ENCODE measurements at regions not wholly inside any gene's neighbourhood (a gene's known extent, or its start where the extent isn't known, plus 50 kb on each side); places are given as distances from the start of the nearest gene placed in this dataset.

DNA sequence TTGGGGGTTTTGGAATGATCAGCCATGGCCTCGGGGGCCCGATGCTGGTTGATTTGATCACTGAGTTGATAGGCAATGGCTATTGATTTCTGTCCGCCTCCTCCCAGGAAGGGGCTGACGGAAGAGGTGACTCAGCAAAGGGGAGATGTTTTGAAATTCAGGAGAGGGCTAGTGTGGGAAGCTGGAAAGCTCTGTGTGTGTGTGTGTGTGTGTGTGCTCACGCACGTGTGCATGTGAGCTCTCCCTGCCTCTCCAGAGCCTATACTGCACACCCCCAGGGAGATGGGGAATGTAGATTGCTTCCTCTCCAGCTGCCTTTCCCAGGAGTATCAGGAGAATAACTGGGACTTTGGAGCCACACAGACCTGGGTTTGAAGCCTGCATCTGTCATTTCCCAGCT is 184.9 kb upstream of the MYL2 start:
- Mint-ChIP-seq H3K27ac (no peak overlapping the region), H3K9me3 (no peaks in the 10 kb centered on the region), H3K27me3 (no peaks in the 10 kb centered on the region), H3K4me1 (no peaks in the 10 kb centered on the region), H3K36me3 (peaks cover 2% of the 10 kb centered on the region), H3K4me3 (no peak overlapping the region)

DNA sequence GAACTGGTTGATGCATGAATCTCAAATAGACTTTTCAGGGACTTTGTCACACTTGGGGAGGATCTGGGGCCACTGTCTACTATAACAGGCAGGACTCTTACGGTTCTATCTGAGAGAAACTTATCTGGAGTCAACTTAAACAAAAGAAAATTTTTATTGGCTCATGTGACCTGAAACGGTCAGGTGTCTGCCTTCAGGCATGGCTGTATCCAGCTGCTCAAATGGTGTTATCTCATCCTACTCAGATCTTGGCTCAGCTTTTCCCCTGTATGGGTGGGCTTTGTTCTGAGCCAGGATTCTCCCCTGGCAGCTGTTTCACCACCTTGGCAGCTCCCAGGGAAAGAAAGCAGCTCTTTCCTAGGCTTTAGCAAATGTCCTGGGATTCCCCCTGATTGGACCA is 183.2 kb upstream of the MYL2 start:
- Mint-ChIP-seq H3K27me3 (no peaks in the 10 kb centered on the region), H3K4me3 (no peak overlapping the region), H3K27ac (no peak overlapping the region), H3K9me3 (no peaks in the 10 kb centered on the region), H3K4me1 (peaks cover 8% of the 10 kb centered on the region), H3K36me3 (peaks cover under 1% of the 10 kb centered on the region)

DNA sequence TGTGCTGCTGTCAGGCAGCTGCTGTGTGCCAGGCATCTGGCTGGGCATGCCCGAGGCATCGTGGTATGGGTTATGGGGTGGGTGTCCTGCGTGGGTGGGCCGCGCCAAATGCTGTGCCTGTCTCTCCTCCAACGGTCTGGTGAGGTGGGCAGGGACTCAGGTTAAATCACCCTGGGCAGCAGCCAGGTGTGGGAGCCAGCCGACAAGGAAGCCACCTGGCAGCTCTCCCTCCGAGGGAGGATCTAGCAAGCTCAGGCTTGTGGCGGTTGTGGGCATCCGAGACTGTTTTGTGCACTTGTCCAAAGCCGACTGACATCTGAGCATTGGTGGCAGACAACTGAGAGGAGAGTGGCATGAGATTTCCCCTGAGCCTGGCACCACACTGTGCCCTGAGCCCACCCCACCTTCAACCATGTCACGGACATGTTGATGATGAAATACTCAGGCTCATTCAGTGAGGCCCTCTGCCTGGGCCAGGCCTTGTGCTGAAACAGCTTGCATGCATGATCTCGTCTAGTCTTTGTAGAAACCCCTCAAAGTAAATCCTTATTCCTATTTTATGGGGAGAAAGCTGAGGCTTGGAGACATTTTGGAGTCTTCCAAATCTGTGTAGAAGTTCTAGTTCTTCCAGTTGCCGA is 181.8 kb upstream of the MYL2 start:
- Mint-ChIP-seq H3K27me3 (no peaks in the 10 kb centered on the region), H3K36me3 (no peaks in the 10 kb centered on the region), H3K27ac (no peak overlapping the region), H3K4me1 (peaks cover 8% of the 10 kb centered on the region), H3K9me3 (no peaks in the 10 kb centered on the region), H3K4me3 (no peak overlapping the region)

DNA sequence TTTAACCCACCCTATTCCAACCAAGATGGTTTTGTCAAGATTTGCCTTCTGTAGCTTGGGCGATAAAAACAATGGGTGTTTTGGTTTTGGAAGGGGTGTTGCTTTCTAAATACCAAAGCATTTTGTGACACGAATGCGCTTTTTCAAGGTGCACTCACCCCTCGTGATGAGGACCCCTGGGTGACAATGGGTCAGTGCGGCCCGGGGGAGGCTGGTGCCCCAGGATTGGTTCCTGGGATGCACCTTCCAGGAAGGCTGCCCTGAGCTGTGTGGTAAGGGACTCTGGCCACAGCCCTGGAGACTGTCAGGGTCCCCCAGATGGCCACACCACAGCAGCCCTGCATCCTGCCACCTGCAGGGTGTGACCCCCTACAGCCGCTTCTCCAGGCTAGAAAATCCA is 180.6 kb upstream of the MYL2 start:
- no peak overlapping the region for H3K4me3 Mint-ChIP-seq
- H3K36me3 Mint-ChIP-seq: no peaks in the 10 kb centered on the region
- H3K27me3 Mint-ChIP-seq: no peaks in the 10 kb centered on the region
- H3K27ac Mint-ChIP-seq: no peak overlapping the region
- no peaks in the 10 kb centered on the region for H3K9me3 Mint-ChIP-seq
- peaks cover 8% of the 10 kb centered on the region for H3K4me1 Mint-ChIP-seq

DNA sequence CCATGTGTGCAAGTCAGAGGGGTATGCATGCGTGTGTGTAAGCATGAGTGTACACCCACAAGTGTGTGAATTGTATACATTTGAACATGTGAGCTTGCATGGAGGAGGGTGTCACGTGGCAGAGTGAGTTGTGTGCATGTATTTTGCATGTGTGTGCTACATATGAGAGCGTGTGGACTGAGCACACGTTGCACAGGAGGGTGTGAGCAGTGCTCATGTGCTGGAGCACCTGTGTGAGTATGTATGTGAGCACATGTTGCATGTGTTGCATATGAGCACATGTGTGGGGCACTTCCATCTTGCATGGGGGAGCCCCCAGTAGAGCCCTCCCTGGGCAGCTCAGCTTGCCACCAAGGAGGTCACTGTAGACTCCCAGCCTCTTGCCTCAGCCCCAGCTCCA is 180.2 kb upstream of the MYL2 start:
- Mint-ChIP-seq H3K4me1 (peaks cover 8% of the 10 kb centered on the region), H3K27ac (no peak overlapping the region), H3K36me3 (no peaks in the 10 kb centered on the region), H3K4me3 (no peak overlapping the region), H3K27me3 (no peaks in the 10 kb centered on the region), H3K9me3 (no peaks in the 10 kb centered on the region)

DNA sequence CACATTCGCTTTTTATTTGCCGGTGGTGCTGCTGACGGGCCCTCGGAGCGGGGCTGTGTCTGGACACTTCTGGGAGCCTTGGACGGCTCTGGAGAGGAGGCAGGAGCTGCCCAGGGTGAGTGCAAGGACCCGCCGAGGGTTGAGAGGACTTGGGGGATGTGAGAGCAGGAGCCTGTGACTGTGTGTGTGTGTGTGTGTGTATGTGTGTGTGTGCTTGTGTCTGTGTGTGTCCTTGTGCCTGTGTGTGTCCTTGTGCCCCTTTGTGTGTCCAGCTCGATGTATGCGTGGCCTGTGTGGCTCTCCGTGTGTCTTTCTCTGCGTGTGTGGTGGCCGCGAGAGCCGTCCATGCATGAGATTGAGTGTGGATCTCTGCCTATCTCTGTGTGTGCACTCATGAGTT is 179.6 kb upstream of the MYL2 start:
- Mint-ChIP-seq H3K9me3 (no peaks in the 10 kb centered on the region), H3K36me3 (no peaks in the 10 kb centered on the region), H3K27ac (no peak overlapping the region), H3K27me3 (no peaks in the 10 kb centered on the region), H3K4me3 (no peak overlapping the region), H3K4me1 (peaks cover 8% of the 10 kb centered on the region)

DNA sequence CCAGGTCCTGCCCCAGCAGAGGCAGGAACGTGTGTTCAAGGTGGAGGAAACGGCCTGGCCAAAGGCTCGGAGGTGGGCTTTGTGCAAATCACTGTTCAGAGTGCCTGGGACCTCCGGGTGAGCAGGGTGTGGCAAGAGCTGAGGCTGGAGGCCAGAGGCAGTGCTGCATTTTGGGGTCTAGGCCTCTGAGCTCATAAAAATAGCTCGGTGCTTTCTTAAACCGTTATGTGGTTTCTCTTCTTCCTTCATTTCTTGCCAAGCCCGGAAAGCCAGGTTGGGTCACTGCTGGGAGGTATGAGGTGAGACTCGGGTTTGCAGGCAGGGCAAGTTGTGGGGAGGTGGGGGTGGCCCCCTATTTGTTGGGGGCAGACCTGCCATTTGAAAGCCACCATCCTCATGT is 178.8 kb upstream of the MYL2 start:
- Mint-ChIP-seq H3K36me3 (no peaks in the 10 kb centered on the region), H3K4me1 (peaks cover 12% of the 10 kb centered on the region), H3K9me3 (no peaks in the 10 kb centered on the region), H3K27me3 (no peaks in the 10 kb centered on the region), H3K4me3 (no peak overlapping the region), H3K27ac (no peak overlapping the region)

DNA sequence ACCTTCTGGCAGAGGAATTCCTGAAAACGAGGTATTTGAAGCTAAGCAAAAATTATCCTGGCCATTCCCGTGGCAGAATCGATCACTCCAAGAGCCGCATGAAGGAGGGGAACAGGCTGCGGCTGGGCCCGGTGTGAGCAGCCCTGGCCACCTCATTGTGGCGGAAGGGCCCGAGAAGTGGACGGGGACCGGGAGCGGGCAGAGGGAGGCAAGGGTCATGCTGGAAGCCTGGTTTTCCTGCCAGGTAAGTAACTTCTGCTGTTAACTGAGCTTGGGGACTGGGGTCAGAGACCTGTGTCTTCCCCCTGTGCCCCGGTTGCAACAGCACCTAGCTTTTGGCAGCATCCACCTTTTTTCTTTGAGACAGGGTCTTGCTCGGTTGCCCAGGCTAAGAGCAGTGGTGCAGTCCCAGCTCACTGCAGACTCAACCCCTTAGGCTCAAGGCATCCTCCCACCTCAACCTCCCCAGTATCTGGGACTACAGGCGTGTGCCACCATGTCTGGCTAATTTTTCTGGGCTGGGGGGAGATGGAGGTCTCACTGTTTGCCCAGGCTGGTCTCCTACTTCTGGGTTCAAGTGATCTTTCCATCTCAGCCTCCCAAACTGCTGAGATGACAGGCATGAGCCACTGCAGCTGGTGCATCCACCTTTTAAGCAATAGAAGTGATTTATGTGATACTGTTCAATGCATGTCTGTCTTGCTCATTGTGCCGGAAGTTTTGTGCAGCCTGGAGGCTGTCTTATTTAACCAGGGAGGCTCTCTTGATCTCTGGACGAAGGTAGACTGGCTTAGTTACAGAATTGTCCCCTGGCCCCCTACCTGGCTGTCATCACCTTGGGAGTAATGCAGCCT is 174.0 kb upstream of the MYL2 start:
- H3K4me3 Mint-ChIP-seq: no peak overlapping the region
- H3K4me1 Mint-ChIP-seq: peaks cover 24% of the 10 kb centered on the region
- H3K9me3 Mint-ChIP-seq: no peaks in the 10 kb centered on the region
- H3K27ac Mint-ChIP-seq: no peak overlapping the region
- H3K36me3 Mint-ChIP-seq: no peaks in the 10 kb centered on the region
- H3K27me3 Mint-ChIP-seq: no peaks in the 10 kb centered on the region

DNA sequence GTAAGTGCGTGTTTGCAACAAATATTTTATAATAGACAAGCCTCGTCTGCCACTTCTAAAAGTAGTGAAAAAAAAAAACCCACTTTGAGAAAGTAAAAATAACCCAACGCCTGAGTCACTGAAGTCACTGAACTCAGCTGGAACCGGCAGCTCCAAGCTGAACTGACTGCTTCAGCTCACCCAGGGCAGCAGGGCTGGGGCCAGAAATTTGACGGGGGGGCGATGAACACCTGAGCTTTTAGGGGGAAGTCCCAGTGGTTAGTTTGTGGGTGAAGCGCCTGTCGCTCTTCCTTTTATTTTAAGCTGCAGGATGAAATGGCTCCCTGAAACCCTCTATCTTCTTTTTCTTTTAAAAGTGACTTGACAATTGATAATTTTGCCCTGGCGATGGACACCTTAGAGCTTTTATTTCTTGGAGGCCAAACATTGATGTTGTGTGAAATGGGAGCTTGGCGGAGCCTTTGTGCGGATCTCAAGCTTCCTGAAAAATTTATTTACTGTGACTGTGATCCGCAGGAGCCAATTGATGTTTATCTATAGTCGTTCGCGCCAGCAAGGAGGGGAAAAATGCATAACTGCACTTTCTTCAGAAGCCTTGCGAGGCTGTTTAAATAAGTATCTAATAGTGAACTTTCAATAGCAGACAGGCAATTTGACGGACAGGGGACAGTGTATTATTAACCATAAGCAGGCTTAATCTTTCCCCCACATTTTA is 173.2 kb upstream of the MYL2 start:
- Mint-ChIP-seq H3K36me3 (no peaks in the 10 kb centered on the region), H3K9me3 (no peaks in the 10 kb centered on the region), H3K4me3 (peak overlapping the region; percentile 36), H3K27ac (no peak overlapping the region), H3K4me1 (peaks cover 17% of the 10 kb centered on the region), H3K27me3 (no peaks in the 10 kb centered on the region)

DNA sequence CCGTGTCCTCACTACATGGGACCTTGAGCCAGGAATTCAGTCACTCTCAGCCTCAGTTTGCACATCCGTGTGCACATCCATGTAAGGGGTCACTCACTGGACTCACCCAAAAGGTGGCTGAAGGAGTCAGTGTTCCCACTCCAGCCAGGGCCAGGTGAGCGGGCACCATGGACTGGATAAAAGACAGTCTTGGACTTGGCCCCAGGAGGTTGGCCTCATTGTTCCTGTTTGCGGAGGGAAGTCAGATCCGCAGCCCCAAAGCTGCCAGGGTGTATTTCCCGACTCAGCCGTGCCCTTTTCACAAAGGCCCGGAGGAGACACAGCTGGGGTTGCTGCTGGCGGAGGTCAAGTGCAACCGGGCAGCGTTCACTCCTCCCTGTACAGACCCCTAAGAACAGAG is 170.7 kb upstream of the MYL2 start:
- H3K9me3 Mint-ChIP-seq: no peaks in the 10 kb centered on the region
- no peak overlapping the region for H3K4me3 Mint-ChIP-seq
- no peaks in the 10 kb centered on the region for H3K36me3 Mint-ChIP-seq
- H3K4me1 Mint-ChIP-seq: peaks cover 17% of the 10 kb centered on the region
- no peak overlapping the region for H3K27ac Mint-ChIP-seq
- H3K27me3 Mint-ChIP-seq: no peaks in the 10 kb centered on the region

DNA sequence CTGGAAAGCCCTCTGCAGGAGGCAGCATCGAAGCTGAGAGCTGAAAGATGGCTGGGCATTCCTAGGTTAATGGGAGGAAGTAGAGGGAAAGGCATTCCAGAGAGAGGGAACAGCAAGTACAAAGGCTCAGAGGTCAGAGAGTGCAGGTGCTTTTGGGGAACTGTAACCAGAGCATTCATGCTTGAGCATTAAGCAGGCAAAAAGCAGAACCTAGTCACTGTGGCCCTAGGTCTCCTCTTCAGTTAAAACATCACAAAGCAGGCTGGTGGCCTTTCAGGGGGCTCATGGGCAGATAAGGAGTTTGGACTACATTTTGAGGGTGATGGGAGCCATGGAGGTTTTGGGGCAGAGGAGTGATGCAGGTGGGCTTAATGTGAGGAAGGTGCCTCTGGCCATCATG is 169.2 kb upstream of the MYL2 start:
- Mint-ChIP-seq H3K27ac (no peak overlapping the region), H3K4me3 (no peak overlapping the region), H3K36me3 (no peaks in the 10 kb centered on the region), H3K9me3 (no peaks in the 10 kb centered on the region), H3K4me1 (peaks cover 15% of the 10 kb centered on the region), H3K27me3 (no peaks in the 10 kb centered on the region)

DNA sequence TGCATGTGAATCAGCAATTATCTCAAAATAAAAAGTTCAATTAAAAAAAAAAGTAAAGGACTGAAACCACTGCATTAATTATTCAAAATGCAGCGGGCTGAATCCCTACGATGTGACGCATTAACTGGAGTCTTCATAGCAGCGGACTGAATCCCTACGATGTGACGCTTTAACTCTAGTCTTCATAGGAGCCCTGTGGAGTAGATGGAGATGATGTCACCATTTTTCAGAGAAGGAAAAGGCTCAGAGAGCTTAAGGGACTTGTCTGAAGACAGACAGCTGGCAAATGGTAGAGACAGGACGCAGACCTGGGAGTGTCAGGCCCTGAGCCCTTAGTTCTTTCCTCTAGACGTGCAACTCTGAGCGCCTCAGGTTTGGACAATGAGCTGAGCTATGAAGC is 168.0 kb upstream of the MYL2 start:
- Mint-ChIP-seq H3K4me1 (peaks cover 5% of the 10 kb centered on the region), H3K4me3 (no peak overlapping the region), H3K36me3 (no peaks in the 10 kb centered on the region), H3K27ac (no peak overlapping the region), H3K9me3 (no peaks in the 10 kb centered on the region), H3K27me3 (no peaks in the 10 kb centered on the region)

DNA sequence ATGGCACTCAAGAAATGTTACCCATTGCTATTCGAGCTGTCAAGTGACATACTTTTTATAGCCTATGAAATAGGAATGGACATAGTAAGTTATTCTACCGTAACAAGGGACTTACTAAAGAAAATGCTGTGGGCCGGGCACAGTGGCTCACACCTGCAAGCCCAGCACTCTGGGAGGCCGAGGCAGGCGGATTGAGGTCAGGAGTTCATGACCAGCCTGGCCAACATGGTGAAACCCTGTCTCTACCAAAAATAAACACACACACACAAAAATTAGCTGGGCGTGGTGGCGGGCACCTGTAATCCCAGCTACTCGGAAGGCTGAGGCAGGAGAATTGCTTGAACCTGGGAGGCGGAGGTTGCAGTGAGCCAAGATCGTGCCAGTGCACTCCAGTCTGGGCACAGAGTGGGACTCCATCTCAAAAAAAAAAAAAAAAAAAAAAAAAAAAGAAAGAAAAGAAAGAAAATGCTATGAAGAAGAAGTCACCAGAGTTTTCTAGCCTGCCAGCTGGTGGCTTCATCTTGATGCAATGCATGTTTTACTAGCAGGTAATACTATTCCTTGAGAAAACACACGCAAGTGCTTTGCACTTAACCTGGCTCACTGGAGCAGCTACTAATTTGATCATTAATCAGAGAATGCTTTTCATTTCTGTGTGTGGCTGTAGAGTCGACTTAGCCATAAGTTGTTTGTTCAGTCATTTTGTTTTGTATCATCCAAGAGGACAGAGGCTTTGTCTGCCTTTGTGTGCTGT is 166.7 kb upstream of the MYL2 start:
- H3K36me3 Mint-ChIP-seq: no peaks in the 10 kb centered on the region
- H3K4me3 Mint-ChIP-seq: no peak overlapping the region
- H3K27ac Mint-ChIP-seq: no peak overlapping the region
- H3K27me3 Mint-ChIP-seq: no peaks in the 10 kb centered on the region
- no peaks in the 10 kb centered on the region for H3K9me3 Mint-ChIP-seq
- H3K4me1 Mint-ChIP-seq: no peaks in the 10 kb centered on the region

DNA sequence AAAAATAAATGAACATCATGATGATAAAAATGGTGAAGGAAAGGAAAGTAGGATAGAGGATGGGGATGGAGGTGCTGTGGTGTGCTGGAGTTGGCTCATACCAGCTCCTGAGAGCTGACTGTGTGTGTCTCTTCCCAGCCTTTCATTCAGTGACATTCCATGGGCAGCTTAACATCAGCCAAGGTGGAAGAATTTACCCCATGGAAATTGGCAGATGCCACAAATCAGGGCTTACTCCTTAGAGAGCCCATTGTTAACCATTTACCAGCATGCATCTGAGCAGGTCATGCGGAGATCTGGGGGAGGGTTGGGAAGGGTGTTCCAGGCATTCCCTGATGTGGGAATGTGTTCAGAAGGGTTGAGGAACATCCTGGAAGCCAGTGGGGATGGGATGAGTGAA is 164.7 kb upstream of the MYL2 start:
- Mint-ChIP-seq H3K36me3 (no peaks in the 10 kb centered on the region), H3K27me3 (peaks cover 2% of the 10 kb centered on the region), H3K9me3 (no peaks in the 10 kb centered on the region), H3K27ac (no peak overlapping the region), H3K4me1 (no peaks in the 10 kb centered on the region), H3K4me3 (no peak overlapping the region)

DNA sequence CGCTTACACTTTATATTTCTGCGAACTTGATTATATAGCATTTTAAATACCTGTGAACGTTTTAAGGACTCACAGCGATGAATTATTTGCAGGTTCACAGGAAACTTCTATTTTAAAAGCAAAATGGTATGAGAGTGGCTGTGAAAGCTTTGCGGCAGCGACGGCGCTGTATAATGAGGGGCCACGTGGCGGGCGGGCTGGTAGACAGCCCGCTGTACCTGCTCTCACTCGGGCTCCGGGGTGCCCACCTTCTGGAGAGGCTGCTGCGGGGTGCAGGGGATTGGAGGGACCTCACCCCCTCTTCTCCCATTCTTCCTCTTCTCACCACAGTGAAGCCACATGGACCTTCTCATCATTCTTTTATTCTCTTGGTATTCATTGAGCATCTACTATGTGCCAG is 164.2 kb upstream of the MYL2 start:
- Mint-ChIP-seq H3K9me3 (no peaks in the 10 kb centered on the region), H3K27ac (no peak overlapping the region), H3K4me1 (no peaks in the 10 kb centered on the region), H3K36me3 (no peaks in the 10 kb centered on the region), H3K27me3 (peaks cover 2% of the 10 kb centered on the region), H3K4me3 (no peak overlapping the region)

DNA sequence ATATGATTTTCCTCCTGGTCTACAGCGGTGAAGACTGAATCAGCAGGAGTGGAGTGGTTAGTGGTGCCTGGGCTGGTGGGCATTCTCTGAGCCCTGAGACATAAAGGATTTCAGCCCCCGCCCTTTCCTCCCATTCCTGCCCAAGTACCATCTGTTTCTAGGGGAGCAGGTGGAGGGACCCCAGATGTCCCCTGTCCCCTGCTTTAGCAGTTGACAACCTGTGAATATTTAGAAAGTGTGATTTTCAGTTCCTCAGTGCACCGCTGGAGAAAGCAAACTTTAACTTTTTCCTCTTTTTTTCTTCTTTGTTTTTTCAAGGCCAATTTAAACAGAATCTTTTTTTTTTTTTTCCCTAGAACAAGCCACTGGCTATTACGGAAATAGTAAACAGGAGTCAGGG is 163.8 kb upstream of the MYL2 start:
- Mint-ChIP-seq H3K9me3 (no peaks in the 10 kb centered on the region), H3K27ac (no peak overlapping the region), H3K36me3 (no peaks in the 10 kb centered on the region), H3K27me3 (peaks cover 2% of the 10 kb centered on the region), H3K4me3 (no peak overlapping the region), H3K4me1 (no peaks in the 10 kb centered on the region)

Measured in activated naive CD4-positive, alpha-beta T cell treated with anti-CD3 and anti-CD28 coated beads, Interleukin-2, amount 50 U/mL, for 24 hours (primary cell).